ENCODE measurements at regions not wholly inside any gene's neighbourhood (a gene's known extent, or its start where the extent isn't known, plus 50 kb on each side); places are given as distances from the start of the nearest gene placed in this dataset.

GRCh38 chr6:1481286-1481685 lies 91.9 kb downstream of the FOXF2 start:
- no peak for TF ChIP-seq CTCF (IDR thresholded peaks at IDR 0.05)
- TF ChIP-seq POLR2A (IDR thresholded peaks at IDR 0.05): no peak
